ENCODE measurements at regions not wholly inside any gene's neighbourhood (a gene's known extent, or its start where the extent isn't known, plus 50 kb on each side); places are given as distances from the start of the nearest gene placed in this dataset.
A peak's percentile ranks its signal among the peaks of the same experiment; 100 is the strongest.
"Not testable (repeated sequence)": the region's sequence is repeated elsewhere in the genome, so short reads cannot be mapped to it uniquely, and the experiment has no call there.

DNA sequence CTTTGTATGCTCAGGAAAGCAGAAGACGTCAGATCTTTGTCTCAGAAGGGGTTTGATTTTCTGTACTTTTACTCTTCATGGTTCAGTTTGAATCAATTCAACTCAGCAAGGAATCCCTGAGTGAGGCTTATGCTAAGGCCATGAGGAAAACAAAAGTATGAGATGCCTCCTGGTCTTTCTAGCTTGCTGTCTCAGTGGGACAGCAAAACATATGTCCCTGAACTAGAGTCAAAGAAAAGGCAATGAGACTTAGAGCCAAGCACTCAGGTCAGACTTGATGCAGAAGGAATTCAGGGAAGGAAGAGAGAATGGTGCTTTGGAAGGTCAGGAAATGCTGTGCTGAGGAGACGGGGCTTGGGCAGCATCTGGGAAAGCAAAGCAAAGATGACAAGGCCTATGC is 236.2 kb upstream of the SFRP2 start:
- Histone ChIP-seq H3K36me3 (ENCODE audit: insufficient read depth, low read length) (no peaks in the 10 kb centered on the region), H3K27ac (ENCODE audit: low read depth, low read length) (no peak overlapping the region), H3K4me1 (ENCODE audit: insufficient read depth, low read length) (no peaks in the 10 kb centered on the region), H3K4me3 (ENCODE audit: low read depth in 1 of 2, low read length in 2 of 2) (no peak overlapping the region), H3K9ac (ENCODE audit: low read length) (no peak overlapping the region), H3K27me3 (ENCODE audit: control insufficient read depth in 1 of 2, insufficient read depth in 2 of 2, low read length in 2 of 2) (no peaks in the 10 kb centered on the region), H3K9me3 (ENCODE audit: low read length) (no peaks in the 10 kb centered on the region)

DNA sequence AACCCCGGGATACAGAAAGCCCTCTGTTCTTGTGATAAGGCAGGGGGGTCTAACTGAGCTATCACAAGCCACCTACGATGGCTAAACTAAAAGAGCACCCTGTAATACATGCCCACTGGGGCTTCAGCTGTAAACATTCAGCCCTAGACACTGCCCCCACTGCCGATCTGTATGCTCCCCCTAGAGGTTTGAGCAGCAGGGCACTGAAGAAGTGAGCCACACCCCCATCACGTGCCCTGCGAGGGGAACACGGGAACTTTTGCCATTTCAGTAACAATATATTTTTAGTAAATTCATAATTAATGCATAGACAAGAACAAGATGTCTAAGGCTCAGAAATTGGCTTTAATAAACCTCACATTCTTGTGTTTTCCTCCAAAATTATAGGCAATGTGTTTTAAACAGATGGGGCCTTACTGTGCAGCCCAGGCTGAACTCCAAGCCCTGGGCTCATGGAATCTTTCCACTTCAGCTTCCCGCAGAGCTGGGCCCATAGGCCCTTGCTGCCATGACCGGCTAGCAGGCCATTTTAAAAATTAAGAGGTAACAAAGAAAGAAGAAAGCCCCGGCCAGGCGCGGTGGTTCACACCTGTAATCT is 235.3 kb upstream of the SFRP2 start:
- Histone ChIP-seq H3K36me3 (ENCODE audit: insufficient read depth, low read length) (no peaks in the 10 kb centered on the region), H3K4me3 (ENCODE audit: low read depth in 1 of 2, low read length in 2 of 2) (no peak overlapping the region), H3K9ac (ENCODE audit: low read length) (no peak overlapping the region), H3K9me3 (ENCODE audit: low read length) (no peaks in the 10 kb centered on the region), H3K4me1 (ENCODE audit: insufficient read depth, low read length) (no peaks in the 10 kb centered on the region), H3K27ac (ENCODE audit: low read depth, low read length) (no peak overlapping the region), H3K27me3 (ENCODE audit: control insufficient read depth in 1 of 2, insufficient read depth in 2 of 2, low read length in 2 of 2) (no peaks in the 10 kb centered on the region)

DNA sequence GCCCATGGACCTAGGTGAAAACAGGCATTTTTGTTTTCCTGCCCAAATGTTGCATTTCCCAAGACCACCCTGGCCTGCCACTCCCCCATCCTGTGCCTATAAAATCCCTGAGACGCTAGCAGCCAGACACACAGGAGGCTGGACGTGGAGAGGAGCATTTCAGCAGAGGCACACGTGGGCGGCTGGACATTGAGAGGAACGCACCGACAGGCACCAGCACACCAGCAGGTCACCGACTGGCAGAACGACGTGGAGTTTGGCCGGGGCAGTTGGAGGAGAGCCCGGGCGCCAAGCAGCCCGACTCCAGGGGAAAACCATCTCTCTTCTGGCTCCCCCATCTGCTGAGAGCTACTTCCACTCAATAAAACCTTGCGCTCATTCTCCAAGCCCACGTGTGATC is 234.8 kb upstream of the SFRP2 start:
- not testable (repeated sequence) for H3K4me1 ChIP-seq (ENCODE audit: insufficient read depth, low read length); H3K9ac ChIP-seq (ENCODE audit: low read length); H3K9me3 ChIP-seq (ENCODE audit: low read length); H3K27me3 ChIP-seq (ENCODE audit: control insufficient read depth in 1 of 2, insufficient read depth in 2 of 2, low read length in 2 of 2); H3K27ac ChIP-seq (ENCODE audit: low read depth, low read length); H3K4me3 ChIP-seq (ENCODE audit: low read depth in 1 of 2, low read length in 2 of 2); H3K36me3 ChIP-seq (ENCODE audit: insufficient read depth, low read length)

DNA sequence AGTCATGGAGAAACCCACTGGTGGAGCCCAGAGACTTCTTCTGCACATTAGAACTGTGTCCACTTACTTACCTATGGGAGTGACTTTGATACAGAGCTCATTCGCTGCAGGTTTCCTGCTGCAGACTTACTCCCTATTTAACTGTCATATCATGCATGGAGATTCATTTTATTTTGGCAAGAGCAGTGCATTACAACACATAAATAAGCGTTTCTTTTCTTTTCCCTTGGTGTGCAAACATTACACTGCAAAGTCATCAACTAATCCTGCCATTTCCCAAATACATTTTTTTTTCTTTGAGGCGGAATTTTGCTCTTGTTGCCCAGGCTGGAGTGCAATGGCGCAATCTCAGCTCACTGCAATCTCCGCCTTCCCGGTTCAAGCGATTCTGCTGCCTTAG is 230.9 kb upstream of the SFRP2 start:
- Histone ChIP-seq H3K9me3 (ENCODE audit: low read length) (no peaks in the 10 kb centered on the region), H3K27me3 (ENCODE audit: control insufficient read depth in 1 of 2, insufficient read depth in 2 of 2, low read length in 2 of 2) (no peaks in the 10 kb centered on the region), H3K27ac (ENCODE audit: low read depth, low read length) (no peak overlapping the region)

DNA sequence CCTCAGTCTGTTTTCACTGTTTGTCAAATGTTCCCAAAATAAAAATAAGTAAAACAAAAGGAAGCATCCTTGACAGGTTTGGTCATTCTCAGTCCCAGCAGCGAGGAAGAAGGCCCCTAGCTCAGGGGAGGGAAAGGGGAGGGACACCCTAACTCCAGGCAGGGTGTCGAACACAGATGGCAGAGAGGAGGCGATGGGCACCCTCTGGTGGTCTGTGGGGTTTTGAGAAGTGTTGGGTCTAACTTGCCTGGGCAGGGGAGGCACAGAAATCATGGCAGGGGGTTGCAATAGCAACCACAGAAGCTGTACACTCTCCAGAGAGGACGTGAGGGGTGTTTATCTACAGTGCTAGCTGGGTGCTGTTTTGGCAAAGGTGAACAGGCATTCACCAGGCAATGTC is 229.8 kb upstream of the SFRP2 start:
- Histone ChIP-seq H3K27me3 (ENCODE audit: control insufficient read depth in 1 of 2, insufficient read depth in 2 of 2, low read length in 2 of 2) (no peaks in the 10 kb centered on the region), H3K27ac (ENCODE audit: low read depth, low read length) (no peak overlapping the region), H3K4me3 (ENCODE audit: low read depth in 1 of 2, low read length in 2 of 2) (no peak overlapping the region), H3K9me3 (ENCODE audit: low read length) (no peaks in the 10 kb centered on the region), H3K36me3 (ENCODE audit: insufficient read depth, low read length) (no peaks in the 10 kb centered on the region), H3K4me1 (ENCODE audit: insufficient read depth, low read length) (peaks cover 15% of the 10 kb centered on the region), H3K9ac (ENCODE audit: low read length) (no peak overlapping the region)

More for the DNA sequence above, 230.9 kb upstream of the SFRP2 start:
- H3K36me3 ChIP-seq (ENCODE audit: insufficient read depth, low read length), result no peaks in the 10 kb centered on the region
- no peak overlapping the region for H3K4me3 ChIP-seq (ENCODE audit: low read depth in 1 of 2, low read length in 2 of 2)
- peaks cover 7% of the 10 kb centered on the region for H3K4me1 ChIP-seq (ENCODE audit: insufficient read depth, low read length)
- H3K9ac ChIP-seq (ENCODE audit: low read length), result no peak overlapping the region

DNA sequence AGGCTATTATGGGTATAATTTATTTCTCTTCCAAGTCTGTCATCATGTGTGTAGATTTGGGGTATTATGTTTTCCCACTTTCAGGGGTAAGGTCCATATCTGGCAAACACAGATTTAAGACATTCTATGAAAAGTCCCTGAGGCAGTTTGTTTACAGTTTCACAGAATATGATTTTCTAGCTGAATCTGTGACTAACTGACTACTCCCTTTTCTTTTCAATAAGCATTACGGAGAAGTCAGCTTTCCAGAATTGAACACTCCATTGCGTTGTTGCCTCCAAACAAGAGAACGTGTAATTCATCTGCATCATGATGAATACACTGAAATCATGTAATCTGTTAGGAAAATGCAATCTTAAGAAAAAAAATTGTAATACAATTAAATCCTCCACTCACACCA is 226.7 kb upstream of the SFRP2 start:
- H3K27me3 ChIP-seq (ENCODE audit: control insufficient read depth in 1 of 2, insufficient read depth in 2 of 2, low read length in 2 of 2), result no peaks in the 10 kb centered on the region
- no peak overlapping the region for H3K9ac ChIP-seq (ENCODE audit: low read length)
- no peaks in the 10 kb centered on the region for H3K36me3 ChIP-seq (ENCODE audit: insufficient read depth, low read length)
- no peak overlapping the region for H3K4me3 ChIP-seq (ENCODE audit: low read depth in 1 of 2, low read length in 2 of 2)
- no peak overlapping the region for H3K27ac ChIP-seq (ENCODE audit: low read depth, low read length)
- peaks cover 21% of the 10 kb centered on the region for H3K4me1 ChIP-seq (ENCODE audit: insufficient read depth, low read length)
- H3K9me3 ChIP-seq (ENCODE audit: low read length), result no peaks in the 10 kb centered on the region

DNA sequence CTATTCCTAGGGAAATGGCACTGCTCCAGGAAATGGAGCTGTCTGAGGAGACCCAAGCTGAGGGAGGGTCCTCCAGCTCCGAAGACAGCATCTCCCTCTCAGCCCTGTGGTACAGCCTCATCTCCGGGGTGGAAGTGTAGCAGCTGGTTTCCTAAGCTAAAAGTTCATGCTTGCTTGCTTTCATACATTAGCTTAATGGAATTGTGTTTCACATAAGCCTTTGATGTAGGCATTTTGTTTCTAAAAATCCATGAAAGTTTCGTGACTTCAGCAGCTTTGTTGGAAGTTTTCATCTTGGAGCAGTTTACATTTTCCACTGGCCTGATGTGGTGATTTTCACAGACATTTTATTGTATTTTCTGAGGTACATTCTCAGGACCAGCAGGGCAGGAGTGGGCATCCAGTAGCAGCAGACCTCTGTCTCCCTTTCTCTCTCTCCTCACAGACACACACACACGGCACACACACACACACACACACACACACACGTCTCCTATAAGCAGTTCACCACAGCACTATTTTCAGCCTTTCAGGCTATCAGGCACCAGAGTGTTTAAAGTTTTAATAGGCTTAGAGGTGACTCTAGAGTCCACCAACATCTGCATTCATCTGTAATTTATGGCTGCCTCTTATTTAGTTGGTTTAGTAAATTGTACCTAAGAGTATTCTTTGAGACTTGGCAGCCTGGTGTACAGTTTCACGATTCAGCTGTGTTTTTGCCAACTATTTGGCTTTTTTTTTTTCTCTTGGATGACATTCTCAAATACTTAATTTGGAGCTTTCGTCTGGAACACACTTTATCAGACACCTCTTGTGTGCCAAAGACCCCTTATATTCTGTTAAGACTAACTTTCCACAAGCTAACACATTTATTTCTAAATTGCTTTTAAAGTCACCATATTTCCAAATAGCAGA is 225.8 kb upstream of the SFRP2 start:
- H3K4me1 ChIP-seq (ENCODE audit: insufficient read depth, low read length), result peaks cover 30% of the 10 kb centered on the region
- H3K36me3 ChIP-seq (ENCODE audit: insufficient read depth, low read length), result no peaks in the 10 kb centered on the region
- no peak overlapping the region for H3K27ac ChIP-seq (ENCODE audit: low read depth, low read length)
- H3K9me3 ChIP-seq (ENCODE audit: low read length), result no peaks in the 10 kb centered on the region
- H3K9ac ChIP-seq (ENCODE audit: low read length), result no peak overlapping the region
- H3K4me3 ChIP-seq (ENCODE audit: low read depth in 1 of 2, low read length in 2 of 2), result no peak overlapping the region
- no peaks in the 10 kb centered on the region for H3K27me3 ChIP-seq (ENCODE audit: control insufficient read depth in 1 of 2, insufficient read depth in 2 of 2, low read length in 2 of 2)

DNA sequence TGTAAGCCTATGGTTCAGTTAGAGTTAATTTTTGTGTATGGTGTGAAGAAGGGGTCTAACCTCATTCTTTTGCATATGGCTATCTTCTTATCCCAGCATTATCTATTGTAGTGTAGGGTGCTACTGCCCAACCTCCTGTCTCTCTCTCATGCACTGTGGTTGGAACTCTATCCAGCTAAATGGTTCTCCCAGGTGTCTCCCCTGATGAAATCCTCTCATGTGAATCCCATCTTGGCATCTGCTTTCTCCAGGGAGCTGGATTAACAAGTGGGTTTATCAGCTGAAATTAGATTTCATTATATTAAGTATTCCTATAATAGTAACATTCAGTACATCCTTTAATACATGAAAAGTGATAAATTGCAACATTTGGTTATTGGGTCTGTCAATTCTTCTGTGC is 224.7 kb upstream of the SFRP2 start:
- Histone ChIP-seq H3K4me3 (ENCODE audit: low read depth in 1 of 2, low read length in 2 of 2) (no peak overlapping the region), H3K27me3 (ENCODE audit: control insufficient read depth in 1 of 2, insufficient read depth in 2 of 2, low read length in 2 of 2) (no peaks in the 10 kb centered on the region), H3K9me3 (ENCODE audit: low read length) (no peaks in the 10 kb centered on the region), H3K36me3 (ENCODE audit: insufficient read depth, low read length) (no peaks in the 10 kb centered on the region), H3K9ac (ENCODE audit: low read length) (no peak overlapping the region), H3K27ac (ENCODE audit: low read depth, low read length) (no peak overlapping the region), H3K4me1 (ENCODE audit: insufficient read depth, low read length) (peaks cover 37% of the 10 kb centered on the region)

DNA sequence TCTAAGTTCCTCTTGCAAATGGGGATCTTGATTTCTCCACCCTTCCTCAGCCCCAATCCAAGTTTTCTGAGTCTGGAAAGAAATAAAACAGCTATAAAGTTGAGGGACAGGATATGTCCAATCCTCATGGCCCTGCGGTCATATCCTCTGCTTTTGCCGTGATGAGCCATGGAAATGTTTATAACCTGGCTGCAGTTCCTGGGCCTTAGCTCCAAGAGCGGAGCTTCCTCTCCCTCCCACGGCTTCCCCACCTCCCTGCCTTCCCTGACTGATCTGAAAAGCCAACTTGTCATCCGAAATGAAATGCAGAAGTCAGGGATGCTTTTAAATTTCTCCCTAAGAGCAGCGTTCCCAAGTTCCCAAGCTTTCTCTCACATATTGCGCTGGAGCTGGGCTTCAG is 221.5 kb upstream of the SFRP2 start:
- Histone ChIP-seq H3K9me3 (ENCODE audit: low read length) (no peaks in the 10 kb centered on the region), H3K4me3 (ENCODE audit: low read depth in 1 of 2, low read length in 2 of 2) (no peak overlapping the region), H3K27me3 (ENCODE audit: control insufficient read depth in 1 of 2, insufficient read depth in 2 of 2, low read length in 2 of 2) (no peaks in the 10 kb centered on the region), H3K9ac (ENCODE audit: low read length) (no peak overlapping the region), H3K4me1 (ENCODE audit: insufficient read depth, low read length) (peaks cover 43% of the 10 kb centered on the region), H3K36me3 (ENCODE audit: insufficient read depth, low read length) (no peaks in the 10 kb centered on the region), H3K27ac (ENCODE audit: low read depth, low read length) (peak overlapping the region; percentile 49)

DNA sequence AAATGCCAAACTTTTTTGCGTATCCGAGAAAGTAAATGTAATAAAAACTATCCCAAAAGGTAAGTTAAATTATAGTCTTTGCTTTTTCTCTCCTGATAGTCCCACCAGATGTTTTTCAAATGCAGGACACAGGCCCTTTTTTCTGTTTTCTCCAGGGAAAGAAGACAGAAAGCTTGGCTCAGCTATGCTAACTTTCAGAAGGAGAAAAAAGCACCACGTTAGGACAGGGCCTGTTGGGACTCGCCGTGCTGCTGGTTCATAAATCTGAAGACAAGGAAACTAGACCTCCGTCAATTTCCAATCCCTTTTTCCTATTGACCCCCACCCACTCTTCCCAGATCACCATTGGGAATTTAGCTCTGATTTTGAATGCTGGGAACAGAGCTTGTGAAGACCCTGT is 220.9 kb upstream of the SFRP2 start:
- H3K4me3 ChIP-seq (ENCODE audit: low read depth in 1 of 2, low read length in 2 of 2), result no peak overlapping the region
- no peak overlapping the region for H3K9ac ChIP-seq (ENCODE audit: low read length)
- H3K27me3 ChIP-seq (ENCODE audit: control insufficient read depth in 1 of 2, insufficient read depth in 2 of 2, low read length in 2 of 2), result no peaks in the 10 kb centered on the region
- H3K36me3 ChIP-seq (ENCODE audit: insufficient read depth, low read length), result no peaks in the 10 kb centered on the region
- no peaks in the 10 kb centered on the region for H3K9me3 ChIP-seq (ENCODE audit: low read length)
- peak overlapping the region; percentile 6 for H3K27ac ChIP-seq (ENCODE audit: low read depth, low read length)
- H3K4me1 ChIP-seq (ENCODE audit: insufficient read depth, low read length), result peaks cover 43% of the 10 kb centered on the region

DNA sequence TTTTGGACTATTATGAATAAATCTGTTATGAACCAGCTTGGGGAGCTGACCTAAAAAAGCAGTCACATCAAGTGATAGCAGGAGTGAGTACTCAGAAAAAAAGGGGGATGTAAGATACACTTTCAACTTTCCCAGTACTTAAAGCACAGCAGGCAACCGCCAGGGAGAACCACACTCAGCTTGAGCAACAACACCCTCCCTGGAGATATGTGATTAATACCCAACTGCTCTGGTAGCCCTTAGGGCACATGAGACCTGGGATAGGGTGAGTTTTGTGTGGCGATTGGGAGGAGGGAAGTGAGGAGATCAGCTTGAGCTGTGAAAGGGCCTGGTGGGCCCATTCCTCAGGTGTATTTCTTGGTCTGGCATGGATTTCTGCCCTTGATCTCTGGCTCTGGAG is 220.3 kb upstream of the SFRP2 start:
- Histone ChIP-seq H3K4me1 (ENCODE audit: insufficient read depth, low read length) (peaks cover 43% of the 10 kb centered on the region), H3K4me3 (ENCODE audit: low read depth in 1 of 2, low read length in 2 of 2) (no peak overlapping the region), H3K9ac (ENCODE audit: low read length) (no peak overlapping the region), H3K36me3 (ENCODE audit: insufficient read depth, low read length) (no peaks in the 10 kb centered on the region), H3K27ac (ENCODE audit: low read depth, low read length) (no peak overlapping the region), H3K27me3 (ENCODE audit: control insufficient read depth in 1 of 2, insufficient read depth in 2 of 2, low read length in 2 of 2) (no peaks in the 10 kb centered on the region), H3K9me3 (ENCODE audit: low read length) (no peaks in the 10 kb centered on the region)

DNA sequence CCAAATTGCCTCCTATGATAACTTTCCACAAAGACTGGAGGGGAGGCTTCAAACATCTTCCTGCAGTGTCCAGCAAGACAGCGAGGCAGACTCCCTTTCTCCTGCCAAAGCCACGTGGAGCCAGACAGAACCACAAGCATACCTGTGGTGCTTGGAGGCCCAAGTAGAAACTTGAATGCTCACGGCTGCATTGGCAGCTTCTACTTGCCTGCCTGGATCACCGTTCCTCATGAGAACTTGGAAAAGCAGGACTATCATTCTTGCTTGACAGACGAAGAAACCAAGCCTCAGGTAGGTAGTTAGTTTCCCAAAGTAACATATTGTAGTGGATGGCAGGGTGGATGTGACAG is 216.3 kb upstream of the SFRP2 start:
- Histone ChIP-seq H3K4me3 (ENCODE audit: low read depth in 1 of 2, low read length in 2 of 2) (no peak overlapping the region), H3K27me3 (ENCODE audit: control insufficient read depth in 1 of 2, insufficient read depth in 2 of 2, low read length in 2 of 2) (no peaks in the 10 kb centered on the region), H3K9me3 (ENCODE audit: low read length) (no peaks in the 10 kb centered on the region), H3K36me3 (ENCODE audit: insufficient read depth, low read length) (no peaks in the 10 kb centered on the region), H3K4me1 (ENCODE audit: insufficient read depth, low read length) (peaks cover 37% of the 10 kb centered on the region), H3K27ac (ENCODE audit: low read depth, low read length) (no peak overlapping the region), H3K9ac (ENCODE audit: low read length) (no peak overlapping the region)

Data from muscle layer of colon (tissue), 2 donors.